Pons (tissue), 1 donor: ENCODE measurements at regions not wholly inside any gene's neighbourhood (a gene's known extent, or its start where the extent isn't known, plus 50 kb on each side); places are given as distances from the start of the nearest gene placed in this dataset.
A peak's percentile ranks its signal among the peaks of the same experiment; 100 is the strongest.

Experiments used
- DNase-seq: peaks from one replicate; pipeline ENCODE4 v3.0.0-alpha.2; 2016; ENCODE audit warnings: low spot score

DNA sequence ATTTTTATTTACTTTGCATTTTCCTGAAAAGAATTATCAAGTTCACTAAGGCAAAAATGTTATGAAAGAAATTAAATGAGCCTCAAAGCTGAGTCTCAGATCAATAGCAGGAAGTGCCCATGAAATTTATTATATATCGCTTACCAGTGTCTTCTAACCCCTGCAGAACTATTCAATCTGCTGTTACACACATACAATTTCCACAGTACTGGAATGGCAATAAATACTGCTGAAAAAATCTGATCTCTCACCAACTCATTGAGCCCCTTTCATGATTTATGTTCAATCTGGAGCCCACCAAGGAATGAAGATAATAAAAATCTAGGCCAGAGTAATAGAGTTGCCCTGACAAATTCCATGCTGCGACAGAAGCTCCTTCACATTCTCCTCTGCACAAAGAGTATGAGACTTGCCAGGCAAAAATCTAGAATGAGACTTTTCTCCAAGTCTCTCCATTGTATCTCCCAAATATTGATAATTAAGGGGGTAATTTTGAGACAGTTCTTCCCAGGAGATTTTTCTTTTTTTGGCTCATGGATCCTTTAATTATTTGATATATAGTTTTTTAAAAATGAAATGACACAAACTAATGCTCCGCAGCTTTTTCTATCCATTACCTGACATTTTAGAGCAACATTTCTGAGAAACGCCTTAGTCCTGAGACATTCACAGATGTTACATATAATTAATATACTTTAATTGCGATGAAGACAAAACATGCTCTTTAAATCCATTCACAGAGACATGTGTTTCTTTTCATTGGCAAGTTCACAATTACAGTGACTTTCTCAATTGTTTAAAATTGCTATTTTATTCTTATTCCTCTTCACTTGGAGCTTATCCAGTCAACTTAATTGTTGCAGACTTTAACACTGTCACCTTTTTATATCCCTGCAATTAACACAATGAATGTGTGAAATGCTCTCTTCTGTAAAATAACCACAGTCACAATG is 1020.4 kb downstream of the CBLN2 start:
- no peak for DNase-seq

- no peak for DNase-seq
These were observed 1038.6 kb downstream of the CBLN2 start for GRCh38 chr18:71505526-71505925.

DNA sequence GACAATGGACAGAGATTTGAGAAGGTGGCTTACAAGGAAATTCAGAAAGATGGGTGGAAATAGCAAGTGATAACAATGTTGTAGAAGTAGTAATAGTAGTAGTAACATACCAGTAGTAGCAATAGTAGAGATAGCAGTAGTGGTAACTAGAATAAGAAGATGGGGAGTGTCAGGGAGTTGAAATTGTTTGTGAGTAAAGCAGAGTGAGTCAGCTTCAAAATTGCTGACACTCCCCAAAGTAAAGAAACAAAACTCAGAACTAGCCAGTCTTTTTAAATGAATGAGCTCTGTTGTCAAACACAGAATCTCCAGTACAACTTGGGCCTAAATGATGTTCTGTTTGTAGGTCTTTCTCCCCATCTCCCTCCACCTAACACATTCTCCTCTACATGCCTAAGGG is 1040.9 kb downstream of the CBLN2 start:
- no peak for DNase-seq

DNA sequence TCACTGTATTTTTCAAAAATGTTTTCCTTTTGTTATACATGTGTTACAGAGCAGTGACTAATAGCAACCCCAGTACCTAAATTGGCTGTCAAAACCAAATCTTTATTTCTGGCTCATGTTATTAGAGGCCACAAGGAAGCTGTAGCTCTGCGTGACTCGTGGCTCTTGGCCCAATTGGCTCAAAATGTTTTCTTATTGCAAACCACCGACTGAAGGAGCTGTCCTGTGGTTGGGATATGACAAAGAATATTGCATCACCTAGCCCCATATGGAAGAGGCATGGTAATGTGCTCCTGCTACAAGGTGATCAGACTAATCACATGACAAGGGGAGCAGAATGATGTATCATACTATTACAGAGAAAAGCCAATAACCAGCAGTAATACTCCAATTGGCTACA is 1058.5 kb downstream of the CBLN2 start:
- no peak for DNase-seq

- DNase-seq, result no peak
These were observed 1072.0 kb downstream of the CBLN2 start for GRCh38 chr18:71471963-71472725.

DNA sequence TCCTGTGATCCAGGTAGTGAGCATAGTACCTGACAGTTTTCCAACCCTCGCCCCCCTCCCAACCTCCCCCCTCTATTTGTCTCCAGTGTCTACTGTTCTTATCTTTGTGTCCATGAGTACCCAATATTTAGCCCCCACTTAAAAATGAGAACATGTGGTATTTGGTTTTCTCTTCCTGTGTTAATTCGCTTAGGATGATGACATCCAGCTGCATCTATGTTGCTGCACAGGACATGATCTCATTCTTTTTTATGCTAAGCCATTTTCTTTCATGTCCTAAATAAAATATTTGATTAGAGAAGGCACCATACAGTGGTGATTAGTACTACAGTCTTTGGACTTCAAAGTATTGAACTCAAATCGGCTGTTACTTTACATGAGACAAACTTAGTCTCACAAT is 1087.9 kb downstream of the CBLN2 start:
- DNase-seq, result no peak

DNA sequence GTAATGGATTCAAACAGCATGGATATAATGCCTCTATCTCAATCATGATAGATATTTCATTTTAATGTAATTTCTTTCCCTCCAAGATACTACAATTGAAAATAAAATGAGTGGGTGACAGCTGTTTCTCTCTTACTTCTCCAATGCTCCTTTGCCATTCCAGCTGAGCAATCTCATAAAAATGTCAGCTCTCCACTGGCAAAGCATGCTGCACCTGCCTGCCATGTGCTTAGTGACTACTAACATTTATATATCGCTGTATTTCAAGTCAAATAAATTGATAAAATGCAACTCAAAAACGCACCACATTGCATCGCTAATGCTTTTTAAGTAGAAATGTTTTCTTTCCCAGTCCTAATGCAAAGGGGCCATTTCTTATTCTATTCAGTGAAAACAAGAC is 1093.9 kb downstream of the CBLN2 start:
- DNase-seq, result no peak

GRCh38 chr18:71443706-71444480 is 1100.2 kb downstream of the CBLN2 start:
- DNase-seq, result no peak

DNA sequence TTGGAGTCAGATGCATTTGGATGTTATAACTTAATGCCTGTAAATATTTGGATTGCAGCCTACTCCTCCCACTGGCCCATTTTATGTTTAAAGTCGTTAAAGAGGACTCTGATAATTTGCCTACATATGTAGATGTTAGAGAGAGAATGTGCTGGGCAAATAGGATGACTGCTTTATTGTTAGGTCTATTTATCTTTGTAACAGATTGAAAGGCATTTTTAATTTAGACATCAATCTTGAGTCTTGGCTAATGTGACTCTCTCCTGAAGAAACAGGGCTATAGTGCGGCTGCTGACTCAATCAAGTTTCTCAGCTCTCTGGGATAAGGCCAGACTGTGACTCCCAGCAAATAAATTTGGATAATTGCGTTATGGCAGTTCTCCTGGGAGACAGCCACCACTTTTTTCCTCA is 1101.4 kb downstream of the CBLN2 start:
- DNase-seq, result peak; percentile 26

GRCh38 chr18:71441156-71441555 is 1103.0 kb downstream of the CBLN2 start:
- DNase-seq, result no peak

DNA sequence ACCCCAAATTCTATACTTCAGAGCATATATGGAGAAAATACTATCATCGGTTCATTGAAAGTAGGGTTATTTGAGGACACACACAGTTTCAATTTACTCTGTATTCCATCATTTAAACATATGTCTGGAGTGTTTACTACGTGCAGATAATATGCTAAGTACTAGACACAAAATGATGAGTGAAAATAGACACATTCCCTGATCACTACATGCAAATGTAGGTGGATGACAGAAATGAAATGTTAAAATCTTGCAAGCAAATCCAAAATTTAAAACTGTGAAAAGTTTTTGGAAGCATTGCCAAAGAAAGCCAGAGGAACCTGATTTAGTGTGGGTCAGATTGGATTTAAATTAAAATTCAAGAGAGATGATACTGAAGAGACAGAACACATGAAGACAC is 1106.6 kb downstream of the CBLN2 start:
- DNase-seq, result no peak

DNA sequence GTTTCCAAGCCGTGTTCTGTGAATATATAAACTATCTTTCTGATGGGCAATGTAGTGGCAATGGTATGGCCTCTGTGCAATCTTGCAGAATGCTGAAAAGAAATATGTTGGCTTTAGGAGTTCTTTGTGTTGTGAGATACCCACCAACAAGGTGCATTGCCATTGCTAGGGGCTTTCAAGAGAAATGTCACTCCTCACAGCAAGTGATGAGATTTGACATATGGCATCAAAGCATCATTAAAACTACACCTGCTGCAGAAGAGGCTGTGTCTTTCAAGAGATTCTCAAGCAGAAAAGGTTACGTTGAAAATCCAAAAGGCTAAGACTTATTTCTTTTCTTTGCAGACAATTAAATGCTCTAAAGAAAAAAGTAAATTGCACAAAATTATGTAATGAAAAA is 1110.8 kb downstream of the CBLN2 start:
- DNase-seq, result no peak

GRCh38 chr18:71431689-71432088 is 1112.5 kb downstream of the CBLN2 start:
- peak; percentile 4 for DNase-seq

- DNase-seq, result peak; percentile 59
These were observed 1113.0 kb downstream of the CBLN2 start for GRCh38 chr18:71431171-71431570.

GRCh38 chr18:71426441-71426840 is 1117.7 kb downstream of the CBLN2 start:
- DNase-seq, result no peak

DNA sequence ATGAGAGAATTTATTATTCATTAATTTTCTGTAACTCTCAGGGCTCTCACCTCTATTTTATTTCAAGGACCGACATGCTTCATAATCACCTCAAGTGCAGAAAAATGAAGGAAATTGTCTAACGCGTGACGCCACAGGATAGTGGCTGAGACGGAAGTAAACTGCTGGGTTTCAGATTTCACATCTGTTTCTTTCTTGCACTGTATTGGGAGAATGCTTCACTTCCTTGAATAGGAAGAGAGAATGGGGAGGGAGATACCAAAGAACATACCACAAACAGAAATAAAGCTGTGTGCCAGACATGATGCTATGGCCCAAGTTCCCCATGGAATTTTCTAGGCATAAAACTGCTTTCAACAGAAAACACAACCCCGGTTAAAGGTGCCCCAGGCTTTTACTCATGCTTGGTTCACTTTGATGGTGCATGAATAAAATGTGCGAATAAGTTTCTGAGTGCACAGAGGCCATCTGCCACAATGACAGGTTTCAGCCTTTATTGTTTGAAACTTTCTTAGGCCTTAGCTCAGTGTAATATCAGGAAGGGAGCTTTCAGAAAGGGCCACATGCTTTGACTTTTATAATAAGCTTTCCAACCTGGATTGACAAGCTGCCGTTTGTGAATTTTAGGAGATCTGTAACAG is 1116.4 kb downstream of the SOCS6 start:
- no peak for DNase-seq

GRCh38 chr18:71403501-71403900 is 1114.7 kb downstream of the SOCS6 start:
- no peak for DNase-seq

GRCh38 chr18:71398531-71398930 is 1109.7 kb downstream of the SOCS6 start:
- DNase-seq, result peak; percentile 84

DNA sequence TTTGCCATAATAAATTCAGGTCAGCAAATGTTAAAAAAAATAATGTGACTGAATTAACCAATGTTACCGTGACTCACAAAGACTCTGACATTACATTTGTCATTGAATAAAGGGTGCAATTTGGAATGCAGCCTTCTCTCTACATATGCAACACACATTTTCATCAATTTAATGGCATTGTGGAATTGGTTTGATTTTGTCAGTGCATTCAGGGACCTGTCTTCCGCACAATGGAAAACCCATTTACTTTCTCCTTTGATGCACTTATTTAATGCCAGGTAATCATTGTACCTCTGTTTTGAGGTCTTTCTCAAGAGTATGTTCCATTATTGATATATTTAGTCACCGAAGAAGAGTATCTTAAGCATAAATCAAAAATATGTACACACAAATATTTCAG is 1099.3 kb downstream of the SOCS6 start:
- DNase-seq, result no peak

GRCh38 chr18:71374294-71375000 is 1085.6 kb downstream of the SOCS6 start:
- no peak for DNase-seq

DNA sequence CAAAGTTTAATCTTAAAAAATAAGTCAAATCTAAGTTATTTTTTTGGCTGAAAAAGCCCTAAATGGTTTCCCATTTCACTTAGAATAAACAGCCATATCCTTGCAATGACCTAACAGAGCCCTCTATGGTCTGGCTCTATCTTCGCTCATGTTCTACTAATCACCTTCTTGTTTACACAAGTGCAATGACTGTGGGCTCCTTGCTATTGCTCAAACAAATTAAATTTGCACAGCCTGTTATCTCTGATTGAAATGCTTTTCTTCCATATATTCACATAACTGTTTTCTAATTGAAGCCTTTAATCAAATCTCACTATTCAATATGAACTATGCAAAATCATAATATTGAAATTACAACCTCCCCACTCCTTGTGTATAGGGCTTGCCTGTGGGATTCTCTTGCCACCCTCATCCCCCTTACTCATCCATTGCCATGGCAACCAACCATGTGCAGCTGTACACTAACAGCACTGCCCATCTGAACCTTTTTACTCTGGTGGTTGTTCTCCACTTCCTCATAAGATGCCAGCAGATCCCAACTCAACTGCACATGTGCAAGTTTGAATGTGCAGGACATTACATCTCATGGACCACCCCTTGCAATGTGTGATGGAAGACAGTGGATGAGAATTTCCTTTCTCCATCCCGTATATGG is 1083.2 kb downstream of the SOCS6 start:
- DNase-seq, result no peak
